ENCODE measurements at regions not wholly inside any gene's neighbourhood (a gene's known extent, or its start where the extent isn't known, plus 50 kb on each side); places are given as distances from the start of the nearest gene placed in this dataset.
"Not testable (repeated sequence)": the region's sequence is repeated elsewhere in the genome, so short reads cannot be mapped to it uniquely, and the experiment has no call there.

GRCh38 chr1:95742591-95743089, 508.6 kb downstream of the RWDD3 start:
- no peak for DNase-seq (ENCODE audit: extremely low read depth in 1 of 2, low read depth in 1 of 2)

GRCh38 chr1:95744731-95745130, 510.7 kb downstream of the RWDD3 start:
- no peak for DNase-seq (ENCODE audit: extremely low read depth in 1 of 2, low read depth in 1 of 2)

GRCh38 chr1:95752515-95753381, 518.7 kb downstream of the RWDD3 start:
- no peak for DNase-seq (ENCODE audit: extremely low read depth in 1 of 2, low read depth in 1 of 2)

- no peak for DNase-seq (ENCODE audit: extremely low read depth in 1 of 2, low read depth in 1 of 2)
Measured at GRCh38 chr1:95753382-95754016, 519.5 kb downstream of the RWDD3 start.

- no peak for DNase-seq (ENCODE audit: extremely low read depth in 1 of 2, low read depth in 1 of 2)
Measured at GRCh38 chr1:95754412-95754811, 520.4 kb downstream of the RWDD3 start.

- no peak for DNase-seq (ENCODE audit: extremely low read depth in 1 of 2, low read depth in 1 of 2)
Measured at GRCh38 chr1:95766036-95766435, 532.0 kb downstream of the RWDD3 start.

GRCh38 chr1:95770581-95770980, 536.6 kb downstream of the RWDD3 start:
- no peak for DNase-seq (ENCODE audit: extremely low read depth in 1 of 2, low read depth in 1 of 2)

- no peak for DNase-seq (ENCODE audit: extremely low read depth in 1 of 2, low read depth in 1 of 2)
Measured at GRCh38 chr1:95778217-95778616, 544.2 kb downstream of the RWDD3 start.

GRCh38 chr1:95780836-95781235, 546.8 kb downstream of the RWDD3 start:
- DNase-seq (ENCODE audit: extremely low read depth in 1 of 2, low read depth in 1 of 2) = no peak

GRCh38 chr1:95790136-95790535, 556.1 kb downstream of the RWDD3 start:
- DNase-seq (ENCODE audit: extremely low read depth in 1 of 2, low read depth in 1 of 2) = no peak

- DNase-seq (ENCODE audit: extremely low read depth in 1 of 2, low read depth in 1 of 2) = no peak
Measured at GRCh38 chr1:95793893-95794292, 559.9 kb downstream of the RWDD3 start.

GRCh38 chr1:95797761-95798160, 563.8 kb downstream of the RWDD3 start:
- not testable (repeated sequence) for DNase-seq (ENCODE audit: extremely low read depth in 1 of 2, low read depth in 1 of 2)

GRCh38 chr1:95806171-95806570, 572.2 kb downstream of the RWDD3 start:
- DNase-seq (ENCODE audit: extremely low read depth in 1 of 2, low read depth in 1 of 2) = no peak

GRCh38 chr1:95809391-95809790, 575.4 kb downstream of the RWDD3 start:
- no peak for DNase-seq (ENCODE audit: extremely low read depth in 1 of 2, low read depth in 1 of 2)

GRCh38 chr1:95815511-95815910, 581.5 kb downstream of the RWDD3 start:
- no peak for DNase-seq (ENCODE audit: extremely low read depth in 1 of 2, low read depth in 1 of 2)

- no peak for DNase-seq (ENCODE audit: extremely low read depth in 1 of 2, low read depth in 1 of 2)
Measured at GRCh38 chr1:95829556-95829955, 595.5 kb downstream of the RWDD3 start.

GRCh38 chr1:95832370-95832769, 598.4 kb downstream of the RWDD3 start:
- no peak for DNase-seq (ENCODE audit: extremely low read depth in 1 of 2, low read depth in 1 of 2)

GRCh38 chr1:95849439-95849838, 615.4 kb downstream of the RWDD3 start:
- no peak for DNase-seq (ENCODE audit: extremely low read depth in 1 of 2, low read depth in 1 of 2)

GRCh38 chr1:95850165-95850649, 616.2 kb downstream of the RWDD3 start:
- no peak for DNase-seq (ENCODE audit: extremely low read depth in 1 of 2, low read depth in 1 of 2)

GRCh38 chr1:95850763-95851162, 616.8 kb downstream of the RWDD3 start:
- DNase-seq (ENCODE audit: extremely low read depth in 1 of 2, low read depth in 1 of 2) = no peak

- no peak for DNase-seq (ENCODE audit: extremely low read depth in 1 of 2, low read depth in 1 of 2)
Measured at GRCh38 chr1:95852483-95853070, 618.6 kb downstream of the RWDD3 start.

- DNase-seq (ENCODE audit: extremely low read depth in 1 of 2, low read depth in 1 of 2) = no peak
Measured at GRCh38 chr1:95854457-95854856, 620.4 kb downstream of the RWDD3 start.
